DND-41 (cell line): ENCODE measurements at regions not wholly inside any gene's neighbourhood (a gene's known extent, or its start where the extent isn't known, plus 50 kb on each side); places are given as distances from the start of the nearest gene placed in this dataset.

Experiments
- CTCF ChIP-seq: IDR thresholded peaks from 2 replicates; pipeline ENCODE4 v1.5.1; 2012; ENCODE audit warnings: borderline replicate concordance, low read length, moderate library complexity, mild to moderate bottlenecking; ENCODE audit not compliant: poor library complexity, severe bottlenecking; ENCODE audit errors: extremely low read depth
- EZH2 ChIP-seq: IDR thresholded peaks from 3 replicates; pipeline ENCODE4 v1.6.1; 2012; ENCODE audit warnings: borderline replicate concordance, low read depth, mild to moderate bottlenecking, moderate library complexity, low read length, inconsistent platforms; ENCODE audit not compliant: severe bottlenecking

GRCh38 chr2:17057109-17058017 lies 391.7 kb upstream of the CYRIA start:
- TF ChIP-seq CTCF (no peak), EZH2 (no peak)
